8988T (cell line): ENCODE measurements at regions not wholly inside any gene's neighbourhood (a gene's known extent, or its start where the extent isn't known, plus 50 kb on each side); places are given as distances from the start of the nearest gene placed in this dataset.

Experiments
- DNase-seq: peaks from one replicate; pipeline ENCODE4 v3.0.0; 2011

DNA sequence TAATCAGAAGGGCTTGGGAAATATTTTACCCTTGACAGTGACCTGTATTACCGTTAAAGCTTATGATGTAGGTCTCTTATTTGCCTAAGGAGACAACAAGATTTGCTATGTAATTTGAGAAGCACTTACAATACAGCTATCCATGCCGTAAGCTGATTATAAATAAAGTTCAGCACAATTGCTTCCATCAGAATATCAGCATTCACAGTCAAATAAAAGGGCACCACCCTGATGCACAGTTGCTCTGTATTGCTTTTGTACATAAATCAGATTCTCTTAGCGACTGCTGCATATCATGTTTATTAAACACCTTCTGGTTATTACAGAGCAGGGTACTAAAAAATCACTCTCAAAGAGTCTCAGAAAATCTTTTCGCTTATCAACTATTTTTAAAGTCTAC, 67.3 kb upstream of the VRK1 start:
- no peak for DNase-seq

DNA sequence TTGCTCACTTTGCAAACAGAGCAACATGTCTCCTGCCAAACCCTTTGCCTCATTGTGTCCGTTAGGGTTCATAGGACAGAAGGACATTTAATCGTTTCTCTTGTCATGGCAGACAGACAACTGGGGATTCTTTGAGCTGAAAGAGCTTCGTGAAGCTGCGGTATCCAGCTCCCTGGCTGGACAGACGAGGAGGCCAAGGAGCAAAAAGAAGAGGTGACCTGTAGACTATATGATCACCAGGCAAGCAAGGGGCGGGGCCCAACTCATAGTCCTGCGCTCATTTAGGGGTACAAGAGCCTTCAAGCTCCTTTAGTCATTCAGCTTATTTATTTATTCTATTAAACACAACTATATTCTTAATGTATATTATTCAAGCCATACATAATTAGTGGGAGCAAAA, 66.8 kb upstream of the VRK1 start:
- DNase-seq: no peak

DNA sequence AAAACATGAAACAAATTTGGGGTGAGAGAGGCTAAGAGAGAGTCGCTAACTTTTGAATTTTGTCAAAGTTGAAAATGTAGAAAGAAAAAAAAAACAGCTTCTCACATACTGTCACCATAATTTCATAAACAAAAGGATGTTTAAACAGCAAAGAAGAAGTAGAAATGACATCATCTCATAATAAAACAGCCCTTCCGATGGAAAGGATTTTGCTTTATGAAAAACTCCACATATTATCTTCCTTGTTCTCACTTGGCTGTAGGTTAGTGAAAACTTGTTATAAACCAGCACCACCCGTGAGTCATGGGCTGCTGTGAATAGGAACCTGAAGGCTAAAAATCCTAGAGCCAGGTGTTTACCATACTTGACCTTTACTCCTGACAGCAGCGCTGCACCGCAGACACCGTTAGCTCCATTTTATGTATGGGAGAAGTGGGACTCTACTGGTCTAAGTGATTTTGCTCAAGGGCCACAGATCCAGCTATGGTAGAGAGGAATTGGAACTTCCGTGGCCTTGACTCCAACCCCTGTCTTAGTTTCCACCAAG, 63.0 kb upstream of the VRK1 start:
- DNase-seq: no peak

DNA sequence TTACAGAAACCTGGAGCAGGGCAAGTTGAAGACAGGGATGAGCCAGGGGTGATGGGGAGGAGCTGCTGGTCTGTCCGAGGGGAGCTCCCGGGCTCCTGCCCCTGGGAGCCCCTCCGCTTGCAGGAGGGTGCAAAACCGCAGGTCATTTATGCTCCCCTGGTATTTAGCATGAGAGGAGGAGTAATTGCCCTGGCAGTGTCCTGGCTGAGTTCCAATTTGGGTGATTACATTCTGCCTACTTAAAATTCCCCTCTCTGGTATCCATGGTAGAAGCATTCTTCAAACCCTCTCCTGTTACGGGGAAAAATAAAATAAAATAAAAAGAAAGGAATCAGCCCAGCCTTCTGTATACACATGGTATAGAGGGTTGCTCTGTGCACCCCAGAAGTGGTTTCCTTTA, 61.7 kb upstream of the VRK1 start:
- no peak for DNase-seq

DNA sequence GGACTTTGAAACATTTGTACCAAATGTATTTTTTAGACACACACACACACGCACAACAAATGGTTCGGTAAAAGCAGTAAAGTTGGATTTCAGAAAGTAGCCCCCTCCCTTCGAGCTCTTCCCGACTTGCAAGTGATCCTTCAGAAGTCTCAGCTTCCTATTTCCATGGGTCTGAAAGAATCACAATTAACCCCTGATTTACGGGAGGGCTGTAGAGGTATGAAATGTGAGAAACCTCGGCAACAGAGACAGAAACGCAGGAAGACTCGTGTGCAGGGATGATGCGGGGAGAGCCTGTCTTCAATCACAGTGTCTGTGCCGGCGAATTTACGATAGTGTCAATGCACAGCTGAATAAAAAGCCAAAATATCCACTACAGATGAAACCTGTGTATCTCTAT, 60.7 kb upstream of the VRK1 start:
- DNase-seq: no peak

DNA sequence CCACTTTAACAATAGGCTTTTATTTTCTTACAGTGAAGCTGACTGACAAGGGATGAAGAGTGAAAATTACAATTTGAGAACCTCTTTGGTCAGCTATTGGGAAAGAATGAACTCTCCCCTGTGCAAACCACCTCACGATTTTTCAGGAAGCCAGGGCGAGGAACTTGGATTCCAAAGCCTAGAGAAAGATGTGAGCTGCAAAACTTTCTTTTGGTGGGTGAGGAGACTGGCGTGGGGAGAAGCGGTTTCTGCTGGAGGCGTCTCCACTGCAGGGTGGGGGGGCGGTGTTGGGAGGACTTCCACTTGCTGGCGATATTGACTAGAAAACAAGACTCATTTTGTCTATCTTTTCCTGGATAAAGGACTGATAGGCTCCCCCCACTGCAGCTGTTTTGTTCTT, 59.3 kb upstream of the VRK1 start:
- DNase-seq: no peak

DNA sequence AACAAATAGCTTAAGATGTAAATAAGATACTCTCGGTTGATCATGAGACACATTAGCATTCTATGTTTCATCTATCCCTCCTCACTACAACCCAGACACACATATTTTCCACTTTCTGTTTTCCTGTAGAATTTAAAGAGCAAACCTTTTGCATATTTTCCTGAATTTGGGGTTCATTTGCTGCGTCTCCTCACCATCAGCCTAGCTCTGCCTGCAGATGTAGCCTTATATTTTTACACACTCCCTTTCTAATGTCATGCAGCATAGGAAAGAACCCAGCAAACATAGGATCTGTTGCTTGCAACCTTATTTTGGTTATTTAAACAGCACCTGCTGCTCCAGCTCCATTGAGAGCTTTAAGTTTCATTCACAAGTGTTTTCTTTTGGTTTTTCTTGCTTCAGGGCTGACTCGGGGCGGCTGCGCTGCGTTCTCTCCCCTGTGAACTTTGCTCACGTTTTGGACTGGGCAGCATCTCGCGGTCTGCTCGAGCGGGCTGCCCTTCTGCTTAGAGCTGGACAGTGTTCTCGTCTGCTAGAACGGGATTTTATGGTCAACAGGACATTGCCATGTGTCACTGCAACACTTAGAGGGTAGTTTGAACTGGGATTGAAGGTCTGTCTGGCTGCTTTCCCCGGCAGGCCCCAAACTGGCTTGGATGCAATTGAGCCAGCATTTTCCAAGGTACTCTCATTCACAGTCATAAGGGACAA, 57.8 kb upstream of the VRK1 start:
- no peak for DNase-seq

DNA sequence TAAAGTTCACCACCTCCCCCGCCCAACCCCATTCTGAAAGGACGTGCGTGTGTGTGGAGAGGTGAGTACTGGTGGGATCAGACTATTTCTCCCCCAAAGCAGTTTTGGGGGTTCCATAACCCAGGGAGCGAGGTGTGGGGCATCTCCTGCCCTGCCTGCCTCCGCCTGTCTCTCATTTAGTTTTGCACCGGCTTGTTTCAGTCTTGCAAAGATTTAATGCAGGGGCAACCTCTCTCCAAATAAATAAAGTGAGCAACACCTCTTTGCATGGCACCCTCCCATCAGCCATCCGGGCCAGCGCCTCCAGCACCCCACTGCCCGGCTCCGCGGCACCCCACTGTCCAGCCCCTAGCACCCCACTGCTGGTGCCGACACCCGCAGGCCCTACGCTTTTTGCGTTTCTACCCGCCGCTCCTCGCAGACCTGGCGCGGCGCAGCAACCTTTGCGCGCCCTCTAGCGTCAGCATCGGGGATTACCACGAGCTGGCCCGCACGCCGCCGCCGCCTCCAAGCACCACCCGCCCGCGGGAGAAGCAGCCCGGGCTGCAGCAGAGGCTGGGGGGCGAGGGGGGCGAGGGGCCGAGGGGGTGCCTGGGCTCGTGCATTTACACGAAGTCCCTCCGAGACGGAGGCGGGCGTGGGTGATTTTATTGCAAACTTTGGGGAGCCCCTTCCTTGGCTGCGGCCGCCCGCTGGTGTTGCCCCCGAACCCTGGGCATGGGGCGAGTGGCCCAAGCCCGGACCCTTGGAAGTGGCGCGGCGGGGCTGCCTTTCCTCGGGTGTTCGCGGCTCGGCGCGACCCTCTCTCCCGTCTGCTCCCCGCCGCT, 55.8 kb upstream of the VRK1 start:
- peak; percentile 76 for DNase-seq

DNA sequence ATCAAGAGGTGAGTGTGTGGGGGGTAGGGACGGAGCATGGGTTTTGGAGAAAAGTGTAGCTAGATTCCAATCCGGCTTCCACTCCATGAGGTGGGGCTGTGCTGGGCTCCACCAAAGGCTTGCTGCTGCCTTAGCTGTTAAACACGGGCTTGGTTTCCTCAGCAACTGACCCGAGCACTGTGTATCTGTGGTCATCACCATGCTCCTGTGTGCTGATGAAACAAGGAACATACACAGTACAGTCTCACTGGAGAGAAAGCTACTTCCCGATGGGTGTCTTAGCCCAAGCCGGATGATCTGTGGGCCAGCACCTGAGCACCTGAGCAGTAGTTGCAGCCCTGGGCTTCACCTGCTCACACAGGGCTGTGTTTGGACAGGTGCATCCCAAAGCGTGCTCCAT, 52.9 kb upstream of the VRK1 start:
- DNase-seq: no peak

DNA sequence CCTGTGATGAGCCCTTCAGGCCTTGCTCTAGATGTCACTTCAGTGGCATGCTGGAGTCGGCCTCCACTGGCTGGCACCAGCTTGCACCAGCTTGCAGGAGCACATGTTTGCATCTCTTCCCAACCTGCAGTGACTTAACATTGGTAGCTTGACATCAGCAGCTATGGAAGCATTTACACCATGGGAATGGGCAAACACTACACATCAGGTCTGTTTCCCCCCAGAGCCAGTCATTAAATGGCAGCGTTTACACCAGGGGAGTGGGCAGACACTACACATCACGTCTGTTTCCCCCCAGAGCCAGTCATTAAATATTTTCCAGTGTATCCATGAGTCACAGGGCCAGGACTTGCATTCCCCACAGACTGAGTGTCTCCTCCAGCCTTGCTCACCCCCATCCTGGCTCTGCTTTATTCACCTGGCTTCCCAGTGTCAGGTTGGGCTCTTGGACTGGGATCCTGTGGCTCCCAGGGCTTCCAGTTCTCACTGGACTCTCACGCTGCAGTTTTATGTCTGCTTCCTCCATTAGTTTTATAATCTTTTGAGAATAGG, 51.6 kb upstream of the VRK1 start:
- no peak for DNase-seq

DNA sequence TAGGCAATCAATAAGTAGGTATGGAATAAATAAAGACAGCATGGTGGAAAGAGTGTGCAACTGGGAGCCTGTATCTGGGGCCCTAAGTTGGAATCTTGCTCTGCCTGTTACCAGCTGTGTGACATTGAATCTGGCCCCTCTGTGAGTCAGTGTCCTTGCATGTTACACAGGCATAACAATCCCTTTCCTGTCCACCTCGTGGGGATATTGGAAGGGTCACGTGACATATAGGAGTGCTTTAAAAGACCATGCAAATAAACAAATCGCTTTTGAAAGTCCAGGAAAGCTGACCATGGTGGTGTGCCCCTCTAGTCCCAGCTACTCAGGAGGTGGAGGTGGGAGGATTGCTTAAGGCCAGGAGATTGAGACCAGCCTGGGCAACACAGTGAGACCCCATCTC, 51.1 kb upstream of the VRK1 start:
- no peak for DNase-seq

DNA sequence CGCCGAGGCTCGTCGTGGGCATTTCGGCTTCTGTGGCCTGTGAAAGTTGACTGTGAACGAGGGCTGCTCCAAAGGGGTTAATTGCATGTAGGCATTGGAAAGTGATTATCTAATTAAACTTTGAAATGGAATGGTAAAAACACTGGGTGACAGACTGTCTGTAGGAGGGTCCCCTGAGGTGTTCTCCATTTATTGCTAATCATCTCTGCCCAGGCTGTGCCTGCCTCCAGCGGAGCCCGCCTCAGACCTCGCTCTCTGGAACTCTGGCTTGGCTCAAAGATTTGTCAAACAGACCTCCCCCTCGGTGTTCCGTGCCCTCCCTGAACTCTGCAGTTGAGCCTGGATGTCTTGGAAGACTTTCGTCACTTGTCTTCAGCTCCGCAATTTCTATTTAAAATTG, 50.2 kb upstream of the VRK1 start:
- DNase-seq: no peak
